ENCODE measurements at regions not wholly inside any gene's neighbourhood (a gene's known extent, or its start where the extent isn't known, plus 50 kb on each side); places are given as distances from the start of the nearest gene placed in this dataset.
"Not testable (repeated sequence)": the region's sequence is repeated elsewhere in the genome, so short reads cannot be mapped to it uniquely, and the experiment has no call there.

GRCh38 chr5:24145806-24146205 lies 499.0 kb downstream of the CDH10 start:
- no peak for DNase-seq

GRCh38 chr5:24161559-24161958 lies 483.2 kb downstream of the CDH10 start:
- no peak for DNase-seq

GRCh38 chr5:24162343-24162742 lies 482.4 kb downstream of the CDH10 start:
- no peak for DNase-seq

GRCh38 chr5:24163091-24163490 lies 481.7 kb downstream of the CDH10 start:
- DNase-seq: no peak

GRCh38 chr5:24167806-24168205 lies 477.0 kb downstream of the CDH10 start:
- DNase-seq: no peak

GRCh38 chr5:24170026-24170425 lies 474.8 kb downstream of the CDH10 start:
- no peak for DNase-seq

- DNase-seq: not testable (repeated sequence)
Measured at GRCh38 chr5:24170930-24171329, 473.8 kb downstream of the CDH10 start.

- DNase-seq: no peak
Measured at GRCh38 chr5:24177821-24178220, 467.0 kb downstream of the CDH10 start.

GRCh38 chr5:24183981-24184380 lies 460.8 kb downstream of the CDH10 start:
- DNase-seq: no peak

GRCh38 chr5:24188216-24188925 lies 456.4 kb downstream of the CDH10 start:
- DNase-seq: no peak

- no peak for DNase-seq
Measured at GRCh38 chr5:24196789-24197188, 448.0 kb downstream of the CDH10 start.

GRCh38 chr5:24208686-24209106 lies 436.1 kb downstream of the CDH10 start:
- no peak for DNase-seq

- DNase-seq: no peak
Measured at GRCh38 chr5:24215114-24215513, 429.7 kb downstream of the CDH10 start.

GRCh38 chr5:24222876-24223275 lies 421.9 kb downstream of the CDH10 start:
- DNase-seq: no peak

GRCh38 chr5:24225051-24225450 lies 419.7 kb downstream of the CDH10 start:
- no peak for DNase-seq

- no peak for DNase-seq
Measured at GRCh38 chr5:24226479-24226878, 418.3 kb downstream of the CDH10 start.

GRCh38 chr5:24227881-24228280 lies 416.9 kb downstream of the CDH10 start:
- DNase-seq: not testable (repeated sequence)

GRCh38 chr5:24232041-24232440 lies 412.7 kb downstream of the CDH10 start:
- no peak for DNase-seq

- no peak for DNase-seq
Measured at GRCh38 chr5:24232929-24233498, 411.8 kb downstream of the CDH10 start.

GRCh38 chr5:24235946-24236345 lies 408.8 kb downstream of the CDH10 start:
- DNase-seq: no peak

- DNase-seq: no peak
Measured at GRCh38 chr5:24245821-24246220, 399.0 kb downstream of the CDH10 start.

- no peak for DNase-seq
Measured at GRCh38 chr5:24264547-24264946, 380.2 kb downstream of the CDH10 start.

- no peak for DNase-seq
Measured at GRCh38 chr5:24265306-24265705, 379.5 kb downstream of the CDH10 start.

GRCh38 chr5:24268482-24269056 lies 376.2 kb downstream of the CDH10 start:
- peak in 1 of 5 experiments; percentile 40 for DNase-seq
